Neural progenitor cell (in vitro differentiated cells): ENCODE measurements at regions not wholly inside any gene's neighbourhood (a gene's known extent, or its start where the extent isn't known, plus 50 kb on each side); places are given as distances from the start of the nearest gene placed in this dataset.
"Not testable (repeated sequence)": the region's sequence is repeated elsewhere in the genome, so short reads cannot be mapped to it uniquely, and the experiment has no call there.

Experiments
- DNase-seq: peaks from one replicate; pipeline ENCODE4 v3.0.0-alpha.2; 2016; ENCODE audit warnings: low spot score
- H2AFZ ChIP-seq: fragments of 200-600 bp; sonication (generic); replicated peaks from 2 replicates; pipeline ENCODE4 v1.6.1; 2016; ENCODE audit warnings: antibody characterized with exemption
- H3F3A ChIP-seq: fragments of 200-600 bp; sonication (generic); 2 replicates; pipeline ENCODE4 v1.6.1; 2016; ENCODE audit warnings: antibody characterized with exemption, low read depth
- H3K27ac ChIP-seq: fragments of 200-600 bp; sonication (generic); 2 replicates; pipeline ENCODE4 v1.5.1; 2016; ENCODE audit warnings: mild to moderate bottlenecking
- H3K27me3 ChIP-seq: fragments of 200-600 bp; sonication (generic); 2 replicates; pipeline ENCODE4 v1.6.1; 2016; ENCODE audit warnings: mild to moderate bottlenecking, moderate library complexity
- H3K36me3 ChIP-seq: fragments of 200-600 bp; sonication (generic); 2 replicates; pipeline ENCODE4 v1.5.1; 2016
- H3K4me1 ChIP-seq: fragments of 200-600 bp; sonication (generic); 2 replicates; pipeline ENCODE4 v1.6.1; 2016; ENCODE audit warnings: mixed run types
- H3K4me2 ChIP-seq: fragments of 200-600 bp; sonication (generic); 2 replicates; pipeline ENCODE4 v1.6.1; 2016
- H3K4me3 ChIP-seq: fragments of 200-600 bp; sonication (generic); 2 replicates; pipeline ENCODE4 v1.5.1; 2016
- H3K79me2 ChIP-seq: fragments of 200-600 bp; sonication (generic); 2 replicates; pipeline ENCODE4 v1.6.1; 2016; ENCODE audit warnings: low read depth
- H3K9ac ChIP-seq: fragments of 200-600 bp; sonication (generic); 2 replicates; pipeline ENCODE4 v1.6.1; 2016
- H3K9me3 ChIP-seq: fragments of 200-600 bp; sonication (generic); 2 replicates; pipeline ENCODE4 v1.5.1; 2016; ENCODE audit warnings: low read depth
- H4K20me1 ChIP-seq: fragments of 200-600 bp; sonication (generic); 2 replicates; pipeline ENCODE4 v1.6.1; 2016; ENCODE audit warnings: low read depth
- H3K27ac Mint-ChIP-seq: 3 replicates; pipeline ENCODE4 v1.8.0; 2021; ENCODE audit warnings: mixed read lengths
- H3K27me3 Mint-ChIP-seq: 2 replicates; pipeline ENCODE4 v1.8.0; 2022; ENCODE audit warnings: low read depth, mild to moderate bottlenecking, inconsistent platforms, moderate library complexity, mixed read lengths; ENCODE audit not compliant: insufficient read depth
- H3K36me3 Mint-ChIP-seq: 3 replicates; pipeline ENCODE4 v1.8.0; 2021; ENCODE audit warnings: mixed read lengths
- H3K4me1 Mint-ChIP-seq: 3 replicates; pipeline ENCODE4 v1.8.0; 2021; ENCODE audit warnings: mixed read lengths
- H3K4me3 Mint-ChIP-seq: 3 replicates; pipeline ENCODE4 v1.8.0; 2021; ENCODE audit warnings: mild to moderate bottlenecking, moderate library complexity, mixed read lengths
- H3K9me3 Mint-ChIP-seq: 3 replicates; pipeline ENCODE4 v1.8.0; 2020; ENCODE audit warnings: mixed read lengths
- CTCF ChIP-seq: fragments of 200-600 bp; sonication (generic); IDR thresholded peaks from 2 replicates; pipeline ENCODE4 v1.5.1; 2017; ENCODE audit warnings: antibody characterized with exemption, mild to moderate bottlenecking
- EZH2 ChIP-seq: fragments of 200-600 bp; sonication (generic); IDR thresholded peaks from 2 replicates; pipeline ENCODE4 v1.6.1; 2017; ENCODE audit warnings: antibody characterized with exemption, mild to moderate bottlenecking, moderate library complexity
- EZH2phosphoT487 ChIP-seq: fragments of 200-600 bp; sonication (generic); IDR thresholded peaks from 2 replicates; pipeline ENCODE4 v1.6.1; 2017; ENCODE audit warnings: antibody characterized with exemption

GRCh38 chr10:121137533-121137932 lies 286.4 kb downstream of the WDR11 start:
- Mint-ChIP-seq H3K36me3 (no peaks in the 10 kb centered on the region), H3K4me3 (peak overlapping the region; percentile 18), H3K27ac (peak overlapping the region; percentile 39), H3K9me3 (peaks cover 5% of the 10 kb centered on the region), H3K4me1 (peaks cover 35% of the 10 kb centered on the region), H3K27me3 (peaks cover 15% of the 10 kb centered on the region)
- no peak overlapping the region for H2AFZ ChIP-seq
- no peak overlapping the region for H3K9ac ChIP-seq
- no peaks in the 10 kb centered on the region for H3K36me3 ChIP-seq
- no peak for TF ChIP-seq EZH2phosphoT487
- TF ChIP-seq EZH2 = no peak
- no peaks in the 10 kb centered on the region for H3K79me2 ChIP-seq
- H4K20me1 ChIP-seq = no peaks in the 10 kb centered on the region
- H3K27me3 ChIP-seq = no peaks in the 10 kb centered on the region
- peaks cover 8% of the 10 kb centered on the region for H3F3A ChIP-seq
- DNase-seq = no peak
- H3K27ac ChIP-seq = no peak overlapping the region
- H3K9me3 ChIP-seq = no peaks in the 10 kb centered on the region
- H3K4me1 ChIP-seq = peaks cover 29% of the 10 kb centered on the region
- H3K4me3 ChIP-seq = no peak overlapping the region
- peak overlapping the region; percentile 62 for H3K4me2 ChIP-seq

- peaks cover 11% of the 10 kb centered on the region for H3K9me3 Mint-ChIP-seq
- TF ChIP-seq EZH2phosphoT487 (peak; percentile 55), EZH2 (no peak), CTCF (no peak)
- no peaks in the 10 kb centered on the region for H3K36me3 Mint-ChIP-seq
- no peak overlapping the region for H3K27ac ChIP-seq
- H3K27me3 ChIP-seq = no peaks in the 10 kb centered on the region
- no peak overlapping the region for H3K4me3 ChIP-seq
- no peak overlapping the region for H3K9ac ChIP-seq
- H3K4me2 ChIP-seq = peak overlapping the region; percentile 62
- DNase-seq = peak; percentile 19
- H2AFZ ChIP-seq = no peak overlapping the region
- H4K20me1 ChIP-seq = no peaks in the 10 kb centered on the region
- H3F3A ChIP-seq = peaks cover 8% of the 10 kb centered on the region
- H3K4me1 ChIP-seq = peaks cover 29% of the 10 kb centered on the region
- no peak overlapping the region for H3K4me3 Mint-ChIP-seq
- H3K27me3 Mint-ChIP-seq = peaks cover 15% of the 10 kb centered on the region
- peaks cover 35% of the 10 kb centered on the region for H3K4me1 Mint-ChIP-seq
- no peaks in the 10 kb centered on the region for H3K9me3 ChIP-seq
- H3K79me2 ChIP-seq = no peaks in the 10 kb centered on the region
- H3K36me3 ChIP-seq = no peaks in the 10 kb centered on the region
- H3K27ac Mint-ChIP-seq = peak overlapping the region; percentile 81
Measured at GRCh38 chr10:121138112-121138860, 287.1 kb downstream of the WDR11 start.

- Histone ChIP-seq H3K9ac (no peak overlapping the region), H3K9me3 (no peaks in the 10 kb centered on the region), H3K27ac (no peak overlapping the region), H3K4me2 (peak overlapping the region; percentile 62), H3K79me2 (no peaks in the 10 kb centered on the region), H4K20me1 (no peaks in the 10 kb centered on the region), H3K4me1 (peaks cover 29% of the 10 kb centered on the region), H3K36me3 (no peaks in the 10 kb centered on the region), H3K4me3 (no peak overlapping the region), H3F3A (peaks cover 8% of the 10 kb centered on the region), H2AFZ (no peak overlapping the region), H3K27me3 (no peaks in the 10 kb centered on the region)
- TF ChIP-seq EZH2 (no peak), EZH2phosphoT487 (no peak), CTCF (no peak)
- Mint-ChIP-seq H3K9me3 (peaks cover 12% of the 10 kb centered on the region), H3K36me3 (no peaks in the 10 kb centered on the region), H3K4me3 (no peak overlapping the region), H3K27ac (no peak overlapping the region), H3K27me3 (peaks cover 13% of the 10 kb centered on the region), H3K4me1 (peaks cover 35% of the 10 kb centered on the region)
- no peak for DNase-seq
Measured at GRCh38 chr10:121138918-121139317, 287.8 kb downstream of the WDR11 start.

GRCh38 chr10:121145802-121146395 lies 294.7 kb downstream of the WDR11 start:
- H3K36me3 ChIP-seq, H3K27me3 Mint-ChIP-seq, H3K27ac Mint-ChIP-seq, H2AFZ ChIP-seq, H3K4me1 ChIP-seq, H3K9ac ChIP-seq, H3K4me1 Mint-ChIP-seq, H3K4me3 Mint-ChIP-seq, H3K9me3 ChIP-seq, H4K20me1 ChIP-seq, H3K4me3 ChIP-seq, H3F3A ChIP-seq, H3K79me2 ChIP-seq, H3K27me3 ChIP-seq, H3K36me3 Mint-ChIP-seq, DNase-seq, H3K27ac ChIP-seq, H3K4me2 ChIP-seq: not testable (repeated sequence)
- H3K9me3 Mint-ChIP-seq = peaks cover 33% of the 10 kb centered on the region
